ENCODE measurements at regions not wholly inside any gene's neighbourhood (a gene's known extent, or its start where the extent isn't known, plus 50 kb on each side); places are given as distances from the start of the nearest gene placed in this dataset.

GRCh38 chr13:97843189-97843588, 110.3 kb upstream of the IPO5 start:
- no peak overlapping the region for H2AFZ ChIP-seq (ENCODE audit: low read length)
- H3K4me2 ChIP-seq (ENCODE audit: low read length), result no peak overlapping the region
- no peaks in the 10 kb centered on the region for H3K36me3 ChIP-seq (ENCODE audit: insufficient read depth, low read length)

GRCh38 chr13:97844151-97844550, 109.3 kb upstream of the IPO5 start:
- Histone ChIP-seq H2AFZ (ENCODE audit: low read length) (no peak overlapping the region), H3K9me3 (ENCODE audit: low read length) (no peaks in the 10 kb centered on the region), H3K4me1 (ENCODE audit: insufficient read depth, low read length, severe bottlenecking) (no peaks in the 10 kb centered on the region), H3K4me2 (ENCODE audit: low read length) (no peak overlapping the region), H3K27ac (ENCODE audit: low read depth, low read length, poor library complexity, severe bottlenecking) (no peak overlapping the region), H3K4me3 (ENCODE audit: low read depth, low read length, poor library complexity, severe bottlenecking) (no peak overlapping the region), H3K27me3 (ENCODE audit: insufficient read depth, low read length) (no peaks in the 10 kb centered on the region), H3K9ac (ENCODE audit: low read length) (no peak overlapping the region), H3K36me3 (ENCODE audit: insufficient read depth, low read length) (no peaks in the 10 kb centered on the region), H3K9me2 (ENCODE audit: low read depth, low read length) (no peaks in the 10 kb centered on the region), H3K79me2 (ENCODE audit: insufficient read depth, low read length) (no peaks in the 10 kb centered on the region), H4K20me1 (ENCODE audit: insufficient read depth, low read length) (no peaks in the 10 kb centered on the region), H3F3A (ENCODE audit: insufficient read depth, low read length) (no peaks in the 10 kb centered on the region)
- no peak for TF ChIP-seq EZH2 (IDR thresholded peaks at IDR 0.05; ENCODE audit: borderline replicate concordance, low read length)
- TF ChIP-seq, protein P1, sequence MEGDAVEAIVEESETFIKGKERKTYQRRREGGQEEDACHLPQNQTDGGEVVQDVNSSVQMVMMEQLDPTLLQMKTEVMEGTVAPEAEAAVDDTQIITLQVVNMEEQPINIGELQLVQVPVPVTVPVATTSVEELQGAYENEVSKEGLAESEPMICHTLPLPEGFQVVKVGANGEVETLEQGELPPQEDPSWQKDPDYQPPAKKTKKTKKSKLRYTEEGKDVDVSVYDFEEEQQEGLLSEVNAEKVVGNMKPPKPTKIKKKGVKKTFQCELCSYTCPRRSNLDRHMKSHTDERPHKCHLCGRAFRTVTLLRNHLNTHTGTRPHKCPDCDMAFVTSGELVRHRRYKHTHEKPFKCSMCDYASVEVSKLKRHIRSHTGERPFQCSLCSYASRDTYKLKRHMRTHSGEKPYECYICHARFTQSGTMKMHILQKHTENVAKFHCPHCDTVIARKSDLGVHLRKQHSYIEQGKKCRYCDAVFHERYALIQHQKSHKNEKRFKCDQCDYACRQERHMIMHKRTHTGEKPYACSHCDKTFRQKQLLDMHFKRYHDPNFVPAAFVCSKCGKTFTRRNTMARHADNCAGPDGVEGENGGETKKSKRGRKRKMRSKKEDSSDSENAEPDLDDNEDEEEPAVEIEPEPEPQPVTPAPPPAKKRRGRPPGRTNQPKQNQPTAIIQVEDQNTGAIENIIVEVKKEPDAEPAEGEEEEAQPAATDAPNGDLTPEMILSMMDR (IDR thresholded peaks at IDR 0.05; ENCODE audit: low read length), result no peak

More at GRCh38 chr13:97843189-97843588, 110.3 kb upstream of the IPO5 start:
- Histone ChIP-seq H3F3A (ENCODE audit: insufficient read depth, low read length) (no peaks in the 10 kb centered on the region), H3K4me3 (ENCODE audit: low read depth, low read length, poor library complexity, severe bottlenecking) (no peak overlapping the region), H3K79me2 (ENCODE audit: insufficient read depth, low read length) (no peaks in the 10 kb centered on the region), H3K4me1 (ENCODE audit: insufficient read depth, low read length, severe bottlenecking) (no peaks in the 10 kb centered on the region), H3K9me3 (ENCODE audit: low read length) (no peaks in the 10 kb centered on the region), H3K27ac (ENCODE audit: low read depth, low read length, poor library complexity, severe bottlenecking) (no peak overlapping the region), H3K27me3 (ENCODE audit: insufficient read depth, low read length) (no peaks in the 10 kb centered on the region), H3K9me2 (ENCODE audit: low read depth, low read length) (no peaks in the 10 kb centered on the region), H4K20me1 (ENCODE audit: insufficient read depth, low read length) (no peaks in the 10 kb centered on the region), H3K9ac (ENCODE audit: low read length) (no peak overlapping the region)
- no peak for TF ChIP-seq EZH2 (IDR thresholded peaks at IDR 0.05; ENCODE audit: borderline replicate concordance, low read length)
- TF ChIP-seq, protein P1 (IDR thresholded peaks at IDR 0.05; ENCODE audit: low read length), result no peak

DNA sequence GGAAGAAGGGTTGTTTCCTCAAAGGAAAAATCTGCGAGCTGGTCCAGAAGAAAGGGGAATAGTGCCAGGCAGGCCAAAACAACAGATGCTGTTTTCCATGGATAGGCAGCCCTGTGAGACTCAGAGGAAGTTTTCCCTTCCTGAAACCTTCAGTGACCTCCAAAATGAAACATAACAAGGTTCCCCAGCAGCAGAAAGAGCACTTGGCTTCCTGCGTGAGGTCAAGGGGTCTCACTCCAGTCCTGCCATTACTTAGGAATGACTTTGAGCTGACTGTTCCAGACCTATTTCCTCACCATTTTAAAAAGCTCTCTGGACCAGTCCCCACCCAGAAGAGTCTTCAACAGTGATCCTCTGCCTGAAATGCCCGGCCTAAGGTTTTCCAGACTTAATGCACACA, 104.6 kb upstream of the IPO5 start:
- no peak overlapping the region for H3K9ac ChIP-seq (ENCODE audit: low read length)
- no peaks in the 10 kb centered on the region for H3K4me1 ChIP-seq (ENCODE audit: insufficient read depth, low read length, severe bottlenecking)
- no peaks in the 10 kb centered on the region for H3K36me3 ChIP-seq (ENCODE audit: insufficient read depth, low read length)
- no peak overlapping the region for H2AFZ ChIP-seq (ENCODE audit: low read length)
- H3K79me2 ChIP-seq (ENCODE audit: insufficient read depth, low read length), result no peaks in the 10 kb centered on the region
- no peaks in the 10 kb centered on the region for H3K27me3 ChIP-seq (ENCODE audit: insufficient read depth, low read length)
- H4K20me1 ChIP-seq (ENCODE audit: insufficient read depth, low read length), result no peaks in the 10 kb centered on the region
- H3F3A ChIP-seq (ENCODE audit: insufficient read depth, low read length), result no peaks in the 10 kb centered on the region
- no peaks in the 10 kb centered on the region for H3K9me2 ChIP-seq (ENCODE audit: low read depth, low read length)
- no peak overlapping the region for H3K27ac ChIP-seq (ENCODE audit: low read depth, low read length, poor library complexity, severe bottlenecking)
- no peaks in the 10 kb centered on the region for H3K9me3 ChIP-seq (ENCODE audit: low read length)
- H3K4me2 ChIP-seq (ENCODE audit: low read length), result no peak overlapping the region
- TF ChIP-seq, protein P1 (IDR thresholded peaks at IDR 0.05; ENCODE audit: low read length), result no peak
- no peak for TF ChIP-seq EZH2 (IDR thresholded peaks at IDR 0.05; ENCODE audit: borderline replicate concordance, low read length)
- no peak overlapping the region for H3K4me3 ChIP-seq (ENCODE audit: low read depth, low read length, poor library complexity, severe bottlenecking)

Measured in OCI-LY1 (cell line).